ENCODE measurements at regions not wholly inside any gene's neighbourhood (a gene's known extent, or its start where the extent isn't known, plus 50 kb on each side); places are given as distances from the start of the nearest gene placed in this dataset.

- TF ChIP-seq USF2 (IDR thresholded peaks at IDR 0.05; ENCODE audit: low read length) (no peak), CTCF (IDR thresholded peaks at IDR 0.05; ENCODE audit: control extremely low read depth in 1 of 3, insufficient read depth in 1 of 3, low read depth in 1 of 3, low read length in 3 of 3) (no peak), SP1 (IDR thresholded peaks at IDR 0.05; ENCODE audit: low read depth, low read length) (no peak), ATF3 (IDR thresholded peaks at IDR 0.05; ENCODE audit: insufficient read depth, low read depth, low read length) (no peak), MAFK (IDR thresholded peaks at IDR 0.05; ENCODE audit: low read depth, low read length) (no peak), RAD21 (IDR thresholded peaks at IDR 0.05 in 1 of 2, conservative IDR thresholded peaks at IDR 0.05 in 1 of 2; ENCODE audit: low read depth in 2 of 2, low read length in 2 of 2) (no peak), EP300 (IDR thresholded peaks at IDR 0.05; ENCODE audit: borderline replicate concordance in 1 of 2, low read depth in 2 of 2, low read length in 2 of 2) (no peak), CEBPB (IDR thresholded peaks at IDR 0.05; ENCODE audit: low read depth, low read length) (no peak), BACH1 (IDR thresholded peaks at IDR 0.05; ENCODE audit: low read length) (no peak), POLR2AphosphoS5 (IDR thresholded peaks at IDR 0.05; ENCODE audit: low read depth, low read length) (no peak), SIN3A (conservative IDR thresholded peaks at IDR 0.05 in 1 of 2, IDR thresholded peaks at IDR 0.05 in 1 of 2; ENCODE audit: low read depth in 1 of 2, low read length in 2 of 2) (no peak), CHD2 (IDR thresholded peaks at IDR 0.05; ENCODE audit: low read length) (no peak), CBX5 (IDR thresholded peaks at IDR 0.05; ENCODE audit: low read depth, low read length) (no peak)
Observed at GRCh38 chr2:222071911-222072310, 226.9 kb downstream of the PAX3 start.

Data from H1 (cell line).